Activated T-cell treated with anti-CD3 and anti-CD28 coated beads for 24 hours (primary cell): ENCODE measurements at regions not wholly inside any gene's neighbourhood (a gene's known extent, or its start where the extent isn't known, plus 50 kb on each side); places are given as distances from the start of the nearest gene placed in this dataset.

Experiments used
- DNase-seq: peaks from one replicate; pipeline ENCODE4 v3.0.0-alpha.2; 2020; ENCODE audit warnings: low read depth

DNA sequence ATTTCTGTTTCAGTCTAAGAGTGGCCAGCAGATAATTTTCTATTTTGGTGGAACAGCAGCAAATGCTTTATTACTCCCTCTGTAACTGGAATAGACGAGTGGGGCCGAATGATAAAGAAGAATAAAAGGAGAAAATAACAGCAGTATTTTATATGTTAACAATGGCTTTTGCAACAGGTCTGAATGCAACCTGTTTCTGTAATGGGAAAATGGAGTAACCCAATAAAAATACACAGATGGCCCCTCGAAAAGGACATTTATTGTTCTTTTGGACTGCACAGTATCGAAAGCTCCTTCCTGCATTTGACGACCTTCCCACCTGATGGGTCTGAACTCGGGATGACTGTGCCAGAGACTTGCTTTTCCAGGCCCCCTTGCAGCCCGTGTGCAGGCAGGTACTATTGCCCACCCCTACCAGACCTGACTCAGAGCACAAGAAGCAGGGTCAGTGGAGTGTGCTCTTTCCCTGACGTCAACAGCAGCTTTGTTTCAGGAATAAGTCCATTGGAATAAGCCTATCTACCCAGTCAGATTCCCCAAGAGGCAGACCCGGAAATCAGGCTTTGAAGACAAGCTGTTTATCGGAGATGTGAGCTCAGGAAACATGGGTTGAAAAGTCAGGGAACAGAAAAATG lies 306.5 kb upstream of the NEBL start:
- DNase-seq: no peak

DNA sequence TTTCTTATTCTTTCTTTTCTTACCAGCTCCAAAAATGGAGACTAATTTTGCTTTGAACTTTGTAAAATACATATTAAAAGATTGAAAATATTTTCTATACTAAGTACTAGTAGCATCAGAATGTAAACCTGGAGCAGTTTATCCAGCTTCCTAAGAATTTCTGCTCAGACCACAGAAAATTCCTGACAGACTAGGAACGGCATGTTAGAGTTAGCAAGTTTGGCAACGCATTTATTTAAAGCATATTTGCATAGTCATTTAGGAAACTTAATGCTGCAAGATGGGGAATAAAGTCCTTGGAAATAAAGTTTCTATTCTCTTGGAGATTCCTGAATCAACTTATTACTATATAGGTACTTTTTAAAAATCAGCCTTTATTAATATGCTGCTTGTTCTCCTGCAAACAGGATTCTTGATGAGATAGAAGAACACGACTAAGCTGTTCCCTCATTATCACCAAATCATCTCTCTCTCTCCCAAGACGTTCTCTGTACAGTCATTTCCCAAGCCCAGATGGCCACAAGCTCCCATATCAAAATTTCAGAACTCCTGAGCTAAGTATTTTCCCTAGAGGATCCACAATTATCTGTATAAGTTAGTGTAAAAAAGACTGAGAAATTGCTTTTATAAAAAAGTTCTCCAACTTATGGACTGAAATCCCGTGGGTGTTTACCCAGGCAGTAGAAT lies 305.8 kb upstream of the NEBL start:
- DNase-seq: no peak

DNA sequence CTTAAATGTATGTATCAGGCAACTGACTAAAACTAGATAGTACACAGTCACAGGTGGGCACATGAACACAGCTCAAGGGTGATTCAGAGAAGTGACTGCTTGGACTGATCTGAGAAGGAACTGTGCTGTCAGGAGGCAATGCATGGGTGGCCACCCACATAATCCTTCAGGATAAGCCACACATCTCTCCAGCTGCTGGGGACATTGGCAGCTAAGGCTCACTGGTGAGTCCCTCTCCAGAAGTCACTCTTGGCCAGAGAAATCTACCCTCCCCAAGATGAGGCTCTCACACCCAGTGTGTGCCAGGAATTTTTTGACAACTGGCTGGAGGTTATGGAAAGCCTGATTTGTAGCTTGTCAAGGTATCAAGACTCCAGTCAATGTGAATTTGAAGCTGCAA lies 302.4 kb upstream of the NEBL start:
- DNase-seq: no peak

DNA sequence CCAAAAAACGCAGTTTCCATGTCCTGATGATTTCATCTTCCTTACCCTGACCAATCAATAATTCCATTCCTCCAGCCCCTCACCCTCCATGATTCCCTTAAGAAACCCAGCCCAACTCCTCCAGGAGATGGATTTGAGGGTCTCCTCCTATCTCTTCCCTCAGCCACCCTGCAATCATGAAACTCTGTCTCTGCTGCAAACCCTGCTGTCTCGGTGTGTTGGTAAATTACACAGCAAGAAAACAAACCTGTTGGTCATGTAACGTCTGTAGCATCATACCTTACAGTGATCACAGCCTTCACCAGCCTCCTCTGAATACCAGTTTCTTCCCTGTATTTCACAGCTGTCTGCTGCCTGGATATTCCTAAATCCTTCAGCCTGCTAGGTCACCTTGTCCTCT lies 300.7 kb upstream of the NEBL start:
- DNase-seq: no peak

DNA sequence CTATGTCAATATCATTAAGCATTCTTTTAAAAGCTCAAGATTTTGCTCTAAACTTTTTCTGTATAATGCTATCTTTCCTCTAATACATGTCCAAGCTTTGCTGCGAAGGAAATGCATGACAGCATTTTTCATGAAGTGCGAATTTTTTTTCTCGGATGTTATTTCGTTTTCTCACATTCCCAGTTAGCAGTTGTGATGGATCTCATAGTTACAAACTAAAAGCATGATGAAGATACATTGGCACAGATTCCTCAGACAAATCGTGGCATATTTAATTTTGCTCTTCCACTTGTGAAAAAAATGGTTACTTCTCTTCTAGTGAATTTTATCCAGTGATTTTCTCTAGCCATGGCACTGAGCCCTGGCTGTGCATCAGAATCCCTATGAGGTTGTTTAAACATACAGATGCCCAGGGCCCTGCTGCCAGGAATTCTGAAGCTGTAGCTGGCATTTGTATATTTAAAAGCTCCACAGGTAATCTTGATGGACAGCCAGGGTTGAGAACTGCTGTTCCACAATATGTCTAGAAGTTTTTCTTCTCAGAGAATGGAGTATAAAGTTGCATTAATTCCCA lies 299.8 kb upstream of the NEBL start:
- no peak for DNase-seq

DNA sequence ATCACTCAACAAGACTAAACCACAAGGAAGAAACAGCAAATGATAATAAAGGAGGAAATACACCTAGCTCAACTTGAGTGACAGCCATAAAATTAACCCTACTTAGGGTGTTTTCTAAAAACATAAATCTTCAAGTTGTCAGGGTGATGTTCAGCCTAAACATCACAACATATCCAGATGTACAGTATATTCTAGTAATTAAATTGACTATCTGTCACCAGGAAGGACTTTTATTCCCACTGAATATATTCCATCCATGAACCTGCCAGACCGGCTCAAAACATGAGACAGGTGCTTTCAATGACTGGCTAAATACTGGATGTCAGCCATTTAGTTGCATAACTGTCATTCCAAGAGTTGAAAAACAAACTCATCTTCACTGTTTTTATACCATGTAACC lies 298.1 kb upstream of the NEBL start:
- no peak for DNase-seq

DNA sequence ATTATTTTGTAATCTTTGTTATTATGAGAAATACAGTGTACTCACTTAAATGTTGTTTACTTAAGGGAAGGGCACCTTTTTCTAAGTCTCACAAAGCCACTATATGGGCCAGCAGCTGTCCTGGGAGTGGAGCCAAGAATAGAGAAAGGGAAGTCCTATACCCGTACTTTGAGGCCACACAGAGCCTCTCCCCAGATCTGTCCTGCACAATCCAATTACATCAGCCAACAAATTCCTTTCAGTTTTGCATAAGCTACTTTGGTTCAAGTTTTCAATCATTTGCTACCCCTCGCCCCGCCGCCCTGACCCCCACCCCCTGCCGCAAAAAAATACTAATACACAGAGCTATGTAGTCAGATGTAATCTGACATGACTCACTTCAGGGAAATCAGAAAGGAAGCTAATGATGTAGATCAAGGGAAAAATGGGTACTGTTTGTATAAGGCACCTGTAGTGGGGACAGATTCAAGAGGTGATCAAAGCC lies 297.4 kb upstream of the NEBL start:
- DNase-seq: no peak

DNA sequence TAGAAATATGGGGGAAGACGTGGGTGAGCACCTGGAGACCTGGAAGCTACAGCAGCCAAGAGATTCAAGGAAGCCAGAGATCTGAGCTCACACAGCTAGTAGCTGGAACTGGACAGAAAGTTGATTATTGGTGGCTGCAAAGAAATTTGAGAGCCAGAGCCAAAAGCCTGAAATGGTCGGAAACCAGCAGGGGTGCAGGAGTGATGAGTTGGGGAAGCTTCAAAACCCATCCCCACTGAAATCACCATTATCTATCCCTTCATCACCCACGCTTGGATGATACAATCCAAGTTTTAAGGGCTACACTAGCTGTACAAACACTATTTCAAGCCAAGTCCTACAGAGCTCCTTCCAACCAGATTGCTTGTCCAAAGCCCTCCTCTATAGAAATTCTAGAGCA lies 296.1 kb upstream of the NEBL start:
- no peak for DNase-seq

DNA sequence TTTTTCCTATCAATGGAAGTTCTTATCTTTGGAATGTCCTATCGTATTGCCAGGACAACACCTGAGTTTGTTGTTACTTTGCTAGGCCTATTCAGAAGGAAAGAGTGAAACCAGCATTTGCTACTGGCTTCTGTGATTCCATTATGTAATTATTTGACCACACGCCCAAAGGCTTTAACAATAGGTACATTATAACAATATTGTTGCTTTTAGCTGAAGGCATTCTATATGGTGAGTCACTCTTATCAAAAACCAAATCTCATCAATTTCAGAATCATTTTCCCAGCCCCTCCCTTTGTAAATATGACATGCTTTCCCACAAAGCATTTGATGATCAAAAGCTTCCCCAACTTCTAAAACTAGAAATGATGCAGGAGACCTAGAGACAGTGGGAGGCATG lies 294.4 kb upstream of the NEBL start:
- DNase-seq: no peak

DNA sequence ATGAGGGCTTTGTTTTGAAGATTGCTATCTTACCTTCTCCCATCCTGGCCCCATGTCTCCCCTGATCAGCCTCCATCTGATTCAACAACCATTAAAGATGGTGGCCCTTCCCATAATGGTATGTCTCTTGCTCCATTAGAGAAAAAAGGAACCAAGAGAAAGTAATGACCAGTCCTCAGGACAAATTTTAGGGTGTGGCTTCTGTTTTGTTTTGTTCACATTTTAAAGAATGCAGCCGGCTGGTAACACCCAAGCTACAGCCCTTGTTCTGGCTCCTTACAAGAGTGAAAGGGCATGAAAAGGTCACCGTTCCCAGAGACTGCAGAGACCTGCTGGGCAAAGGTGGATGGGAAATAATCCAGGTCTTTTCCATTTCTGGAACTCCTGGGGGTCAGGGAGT lies 287.9 kb upstream of the NEBL start:
- DNase-seq: no peak

DNA sequence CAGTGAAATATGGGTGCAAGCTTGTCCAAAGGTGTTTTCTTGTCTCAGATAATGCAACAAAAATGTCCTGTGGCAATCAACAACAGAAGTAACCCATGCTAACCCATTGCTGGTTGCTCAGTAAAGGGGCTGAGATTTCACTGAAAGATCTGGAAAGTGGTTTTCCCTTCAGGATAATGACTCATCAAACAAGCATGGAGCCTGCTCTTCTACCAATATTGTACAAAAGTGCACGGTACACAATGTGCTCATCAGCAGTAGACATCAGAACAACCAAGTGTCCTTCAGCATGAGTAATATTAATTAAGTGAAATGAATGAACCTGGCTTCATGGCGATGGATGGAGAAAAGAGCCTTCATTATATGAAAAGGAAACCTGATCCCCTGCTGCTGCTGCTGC lies 287.1 kb upstream of the NEBL start:
- no peak for DNase-seq

DNA sequence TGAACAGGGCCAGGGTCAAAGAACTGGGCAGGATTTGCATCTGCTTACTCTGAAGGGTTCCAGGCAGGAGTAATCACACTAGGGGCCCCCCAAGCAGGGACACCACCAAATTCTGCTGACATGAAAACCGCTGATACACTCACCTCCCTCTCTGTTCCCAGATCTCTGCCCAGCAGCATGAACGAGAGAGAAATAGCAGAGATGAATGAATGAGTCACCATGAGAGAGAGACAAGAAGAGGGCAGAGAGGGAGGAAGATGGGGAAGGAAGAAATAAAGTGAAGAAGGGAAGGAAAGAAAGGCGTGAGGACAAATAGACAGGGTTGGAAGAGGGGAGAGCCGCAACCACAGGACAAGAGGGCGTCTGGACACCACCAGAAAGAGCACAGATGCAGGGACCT lies 285.9 kb upstream of the NEBL start:
- DNase-seq: no peak

DNA sequence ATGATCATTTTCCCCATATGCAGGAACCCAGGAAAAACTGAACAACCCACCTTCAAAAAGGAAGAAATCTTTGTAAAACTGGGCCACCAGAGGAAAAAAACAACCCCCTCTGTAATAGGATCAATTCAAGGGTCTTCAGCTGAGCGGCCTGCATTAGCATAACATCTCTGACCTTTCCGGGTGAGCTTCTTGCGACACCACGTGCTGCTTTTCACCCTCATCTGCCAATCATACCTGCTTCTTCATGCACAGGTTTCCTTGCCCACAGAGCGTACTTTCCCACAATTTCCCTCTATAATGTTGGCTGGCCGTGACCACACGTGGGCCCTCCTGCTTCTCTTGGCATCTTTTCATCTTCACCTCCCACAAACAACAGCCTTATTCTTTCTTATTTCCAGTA lies 284.3 kb upstream of the NEBL start:
- DNase-seq: no peak

DNA sequence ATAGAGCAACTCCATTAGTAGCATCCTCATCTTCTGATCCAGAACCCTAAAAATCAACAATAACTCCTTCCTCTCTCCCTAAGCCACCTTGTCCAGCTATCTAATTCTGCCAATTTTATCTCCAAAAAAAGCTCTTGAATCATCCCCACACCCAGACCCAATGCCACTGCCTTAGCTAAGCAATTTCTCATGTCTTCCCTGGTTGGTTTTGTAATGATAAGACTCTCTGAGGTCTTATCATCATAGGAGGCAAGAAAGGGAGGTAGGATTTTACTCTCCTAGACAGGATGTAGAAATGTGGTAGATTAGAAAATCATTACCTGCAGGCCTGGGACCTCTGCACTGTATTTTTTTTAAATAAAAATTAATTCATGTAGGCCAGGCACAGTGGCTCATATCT lies 283.5 kb upstream of the NEBL start:
- no peak for DNase-seq

DNA sequence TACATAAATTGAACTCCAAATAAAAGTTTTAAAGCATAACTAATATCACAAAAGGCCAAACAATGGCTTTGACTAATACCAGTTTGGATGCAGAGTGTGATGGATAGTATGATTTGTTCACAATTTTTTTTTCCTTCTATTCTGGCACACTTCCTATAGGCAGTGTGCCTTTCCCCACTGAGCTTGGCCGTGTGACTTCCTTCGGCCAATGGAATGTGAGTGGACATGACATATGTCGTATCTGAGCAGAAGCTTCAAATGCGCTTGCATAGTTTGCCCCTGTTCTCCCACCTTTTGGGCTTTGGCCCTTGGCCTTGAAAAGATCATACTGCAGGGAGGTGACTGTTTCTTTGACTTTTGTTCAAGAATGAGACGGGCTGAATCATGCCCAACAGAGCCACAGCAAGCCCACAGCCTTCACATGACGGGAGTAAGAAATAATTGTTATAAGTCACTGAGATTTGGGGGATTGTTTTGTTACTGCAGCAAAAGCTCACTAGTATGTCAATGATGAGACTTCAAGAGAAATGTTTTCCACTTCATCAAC lies 279.9 kb upstream of the NEBL start:
- no peak for DNase-seq

DNA sequence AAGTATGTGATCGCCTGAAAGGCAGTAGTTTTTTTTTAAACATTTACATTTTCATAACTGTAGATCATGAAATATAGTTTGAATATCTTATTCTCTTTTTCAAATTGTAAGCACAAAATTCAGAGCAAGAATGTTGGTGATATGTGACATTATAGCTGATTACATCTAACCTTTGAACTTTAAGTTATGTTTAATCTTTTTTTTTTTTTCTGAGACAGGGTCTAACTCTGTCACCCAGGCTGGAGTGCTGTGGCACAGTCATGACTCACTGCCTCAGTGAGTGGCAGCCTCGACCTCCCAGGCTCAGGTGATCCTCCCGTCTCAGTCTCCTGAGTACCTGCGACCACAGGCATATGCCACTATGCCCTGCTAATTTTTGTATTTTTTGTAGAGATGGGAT lies 278.7 kb upstream of the NEBL start:
- DNase-seq: no peak

DNA sequence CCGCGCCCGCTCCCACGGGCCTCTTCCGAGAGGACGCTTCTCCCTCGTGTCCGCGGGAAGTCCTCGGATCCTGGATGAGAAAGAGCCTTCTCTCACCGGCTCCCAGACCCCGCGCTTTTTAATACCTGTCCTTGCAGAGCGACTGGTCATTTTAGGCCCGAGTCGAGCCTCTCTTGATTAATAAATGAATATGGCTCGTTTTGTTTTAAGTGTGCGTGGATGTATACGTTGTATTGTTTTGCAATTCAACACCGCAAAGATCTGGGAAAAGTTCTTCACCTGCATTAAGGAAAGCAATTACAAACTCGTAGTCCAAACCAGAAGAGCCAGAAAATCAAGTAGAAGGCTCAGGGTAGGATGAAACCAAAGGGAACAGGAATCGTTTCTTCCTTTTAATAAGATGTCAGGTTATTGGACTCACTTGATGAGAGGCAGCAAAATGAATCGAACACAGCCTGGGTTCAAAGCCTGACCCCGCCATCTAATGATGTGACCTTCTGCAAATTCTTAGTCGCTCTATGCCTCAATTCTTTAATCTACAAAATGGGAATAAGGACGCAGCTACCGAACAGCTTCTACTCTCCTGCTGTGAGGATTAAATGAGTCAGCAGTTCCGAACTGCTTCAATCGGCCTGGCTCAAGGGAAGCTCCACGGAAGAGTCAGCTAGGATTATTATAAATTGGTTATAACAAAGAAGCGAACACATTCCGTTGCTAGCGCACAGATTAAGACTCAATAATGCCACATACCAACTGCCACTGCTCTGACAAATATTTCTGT lies 277.8 kb upstream of the NEBL start:
- no peak for DNase-seq

DNA sequence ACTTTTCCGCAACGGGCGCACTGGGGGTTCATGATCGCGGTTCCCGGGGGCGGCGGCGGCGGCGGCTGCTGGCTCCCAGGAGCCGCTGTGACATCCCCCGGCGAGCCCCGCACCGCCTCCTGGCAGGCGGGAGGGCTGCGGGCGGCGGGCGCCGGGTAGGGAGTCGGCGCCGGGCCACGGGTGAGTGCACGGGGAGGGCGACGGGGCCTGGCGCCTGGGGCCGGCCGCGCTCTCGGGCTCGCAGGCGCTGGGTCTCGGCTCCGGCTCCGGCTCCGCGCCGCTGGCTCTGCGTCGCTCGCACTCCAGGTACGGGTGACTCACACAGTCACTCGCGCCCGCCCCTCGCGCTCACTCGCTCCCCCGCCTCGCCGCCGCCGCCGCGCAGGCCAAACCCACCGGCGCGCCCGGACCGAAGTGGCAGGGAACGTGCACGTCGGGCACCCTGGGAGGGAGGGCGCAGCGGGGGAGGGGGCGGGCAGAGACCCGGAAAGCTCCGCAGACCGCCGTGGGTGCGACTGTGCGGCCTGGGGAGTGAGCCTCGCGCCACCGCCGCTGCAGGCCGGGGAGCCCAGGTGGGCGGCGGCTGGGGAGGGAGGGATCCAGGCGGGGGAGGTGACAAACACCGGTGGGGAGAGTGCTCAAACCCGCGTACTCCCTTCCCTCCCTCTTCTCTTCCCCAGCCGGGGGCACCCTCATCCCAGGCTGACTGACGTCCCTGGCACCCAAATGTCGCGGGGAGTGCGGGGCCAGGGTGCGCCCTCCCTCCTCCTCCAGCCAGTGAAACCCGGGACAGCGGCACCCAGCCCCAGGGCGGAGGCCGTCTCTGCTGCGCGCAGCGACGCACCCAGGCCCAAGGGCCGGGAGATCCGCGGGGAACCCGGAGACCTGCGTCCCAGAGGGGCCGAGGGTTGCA lies 276.9 kb upstream of the NEBL start:
- peak; percentile 16 for DNase-seq

DNA sequence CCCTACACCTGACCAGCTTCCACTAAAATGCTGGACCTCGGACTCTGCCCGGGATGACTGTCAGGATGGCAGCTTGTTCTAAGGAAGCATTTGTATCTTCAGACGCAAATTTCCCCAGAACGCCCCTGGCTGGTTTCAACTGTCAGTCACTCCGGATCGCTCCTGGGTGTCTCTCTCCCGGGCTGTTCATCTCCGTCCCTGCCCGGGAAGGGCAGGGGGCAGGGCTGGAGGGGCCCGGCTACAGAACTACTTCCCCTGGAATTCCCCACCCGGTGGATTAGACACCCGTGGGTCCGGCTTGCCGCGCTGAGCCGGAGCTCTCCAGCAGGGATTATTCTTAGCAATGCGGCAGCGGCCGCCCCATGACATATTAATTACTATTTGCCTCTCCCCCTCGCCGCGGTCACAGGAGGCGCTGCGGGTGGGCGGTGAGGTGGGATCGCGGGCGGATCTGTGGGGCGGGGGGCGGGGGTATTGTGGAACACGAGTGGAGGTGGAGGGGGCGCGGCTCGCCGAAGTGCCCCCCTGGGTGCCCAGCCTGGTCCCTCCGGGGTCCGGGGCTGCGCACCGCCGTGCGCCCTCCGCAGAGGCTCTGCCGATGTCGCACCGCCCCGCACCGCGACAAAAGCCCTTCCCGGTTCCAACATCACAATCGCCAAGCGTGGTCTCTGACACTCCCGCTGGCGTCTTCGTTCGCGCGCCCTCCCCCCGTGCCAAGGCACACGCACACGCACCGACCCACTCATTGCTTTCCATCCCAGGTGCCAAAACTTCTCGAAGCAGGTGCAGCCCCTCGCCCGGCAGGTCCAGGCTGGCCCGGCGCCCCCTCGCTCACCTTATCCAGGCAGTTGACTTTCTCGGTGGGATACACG lies 276.1 kb upstream of the NEBL start:
- DNase-seq: no peak

DNA sequence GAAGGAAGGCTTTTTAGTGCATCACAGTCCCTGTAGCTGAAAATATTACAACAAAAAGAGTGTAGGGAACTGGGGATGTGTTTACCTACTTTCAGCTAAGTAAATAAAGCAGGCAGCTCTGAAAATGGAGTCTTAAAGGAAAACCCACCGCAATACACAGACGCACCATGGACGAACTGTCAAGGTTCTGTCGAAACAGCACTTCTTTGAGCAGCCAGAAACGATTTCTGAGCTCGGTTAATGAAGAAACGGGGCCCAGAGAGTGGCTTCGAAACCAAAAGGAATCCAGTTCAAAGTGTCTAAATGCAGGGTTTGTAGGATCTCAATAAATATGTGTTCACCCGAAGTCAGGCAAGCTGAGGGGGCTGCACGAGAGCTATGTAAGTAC lies 275.4 kb upstream of the NEBL start:
- DNase-seq: no peak
